Tibial nerve (tissue), 3 donors: ENCODE measurements at regions not wholly inside any gene's neighbourhood (a gene's known extent, or its start where the extent isn't known, plus 50 kb on each side); places are given as distances from the start of the nearest gene placed in this dataset.

ENCODE experiments used
- CTCF ChIP-seq, 5 experiments: fragments of 200-600 bp in 3 of 5; fragments of 450-650 bp in 2 of 5; sonication (generic) in 3 of 5; IDR thresholded peaks; one replicate each; pipeline ENCODE4 v1.5.1; 2016 to 2019; ENCODE audit warnings: antibody characterized with exemption in 5 of 5, mild to moderate bottlenecking in 3 of 5, moderate library complexity in 2 of 5
- POLR2A ChIP-seq, 2 donors: fragments of 450-650 bp; IDR thresholded peaks; one replicate each; pipeline ENCODE4 v1.6.1; 2017; ENCODE audit warnings: antibody characterized with exemption in 2 of 2, mild to moderate bottlenecking in 2 of 2, moderate library complexity in 2 of 2

GRCh38 chr2:48109491-48110204 is 203.3 kb upstream of the FBXO11 start:
- TF ChIP-seq CTCF (IDR thresholded peaks at IDR 0.05) (no peak), POLR2A (IDR thresholded peaks at IDR 0.05) (no peak)
